HG03442 (cell line): ENCODE measurements at regions not wholly inside any gene's neighbourhood (a gene's known extent, or its start where the extent isn't known, plus 50 kb on each side); places are given as distances from the start of the nearest gene placed in this dataset.
"Not testable (repeated sequence)": the region's sequence is repeated elsewhere in the genome, so short reads cannot be mapped to it uniquely, and the experiment has no call there.

Experiments used
- ATAC-seq: cut with Tn5 transposase; IDR thresholded peaks from one replicate; pipeline ENCODE4 v1.9.1; 2021; ENCODE audit warnings: mild to moderate bottlenecking, moderate library complexity; ENCODE audit not compliant: unreplicated experiment

- no peak for ATAC-seq
These were observed 709.0 kb downstream of the USP25 start for GRCh38 chr21:16438761-16439160.

DNA sequence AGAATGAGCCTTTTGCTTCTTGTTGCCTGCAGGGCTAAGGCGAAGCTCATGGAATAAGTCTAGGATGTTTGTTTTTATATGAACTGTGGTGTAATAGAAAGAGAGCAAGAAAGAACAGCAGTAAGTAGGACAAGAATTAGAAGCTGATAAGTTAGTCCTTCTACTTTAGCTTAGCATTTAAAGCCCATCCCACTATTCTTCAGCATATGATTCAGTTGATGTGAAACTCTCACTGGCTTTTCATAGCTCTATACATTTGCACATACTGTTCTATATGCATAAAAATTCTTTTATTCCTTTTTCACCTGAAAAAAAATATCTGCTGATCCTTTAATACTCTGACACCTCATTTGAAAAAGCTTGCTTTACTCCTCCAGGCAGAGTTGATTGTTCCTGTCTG lies 712.0 kb downstream of the USP25 start:
- ATAC-seq: no peak

DNA sequence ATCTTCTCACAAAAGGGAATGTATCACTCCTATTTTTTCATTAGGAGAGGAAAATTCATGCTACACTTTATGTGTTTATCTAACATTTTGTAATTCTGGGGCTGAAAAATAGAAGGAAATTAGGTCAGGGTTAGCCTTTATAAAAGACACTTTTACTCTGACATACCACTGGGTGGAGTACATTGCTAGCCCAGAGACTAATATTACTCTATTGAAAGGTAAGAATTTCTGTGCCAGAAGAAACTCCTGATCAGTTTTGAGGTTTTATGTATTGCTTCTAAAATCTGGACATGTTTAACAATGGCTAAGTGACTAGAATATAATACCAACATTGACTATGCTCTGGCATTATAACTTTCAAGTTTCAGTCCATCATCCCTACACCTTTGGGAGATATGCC lies 724.6 kb downstream of the USP25 start:
- no peak for ATAC-seq

DNA sequence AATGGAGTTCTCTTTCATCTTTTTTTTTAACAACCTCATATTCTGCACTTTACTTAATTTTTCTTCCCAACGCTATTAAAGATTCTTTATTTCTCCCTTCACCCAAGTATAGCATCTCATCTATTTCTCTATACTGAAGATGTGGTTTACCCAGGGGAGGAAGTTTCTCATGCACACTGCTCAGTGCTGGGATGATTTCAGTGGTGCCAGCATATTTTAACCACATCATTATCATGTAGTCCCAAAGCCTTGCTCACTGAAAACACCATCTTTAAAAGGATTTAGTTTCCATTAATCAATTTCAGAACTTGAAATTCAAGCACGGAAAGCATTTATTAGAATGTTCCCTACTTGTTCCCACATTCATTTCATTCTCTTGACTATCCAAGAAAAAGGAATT lies 725.7 kb downstream of the USP25 start:
- ATAC-seq: no peak

DNA sequence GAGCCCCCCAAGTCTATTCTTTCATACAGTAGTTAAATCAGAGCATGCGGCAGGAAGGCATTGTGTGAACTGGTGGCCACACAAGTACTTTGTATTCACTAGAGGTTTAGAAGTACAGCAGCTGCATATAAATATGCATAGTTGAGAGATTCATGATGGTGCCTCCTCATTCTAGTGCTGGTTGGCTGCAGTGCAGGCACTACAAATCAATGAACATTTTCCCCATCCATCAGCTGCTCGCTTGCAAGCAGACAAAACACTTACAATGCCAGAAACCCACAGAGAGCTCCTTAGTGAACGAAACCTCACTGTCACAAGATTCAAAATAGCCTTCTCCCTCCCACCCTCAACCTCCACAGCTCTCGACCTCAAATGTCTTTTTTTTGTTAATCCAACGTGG lies 726.2 kb downstream of the USP25 start:
- ATAC-seq: no peak

GRCh38 chr21:16457498-16457897 lies 727.7 kb downstream of the USP25 start:
- ATAC-seq: no peak

DNA sequence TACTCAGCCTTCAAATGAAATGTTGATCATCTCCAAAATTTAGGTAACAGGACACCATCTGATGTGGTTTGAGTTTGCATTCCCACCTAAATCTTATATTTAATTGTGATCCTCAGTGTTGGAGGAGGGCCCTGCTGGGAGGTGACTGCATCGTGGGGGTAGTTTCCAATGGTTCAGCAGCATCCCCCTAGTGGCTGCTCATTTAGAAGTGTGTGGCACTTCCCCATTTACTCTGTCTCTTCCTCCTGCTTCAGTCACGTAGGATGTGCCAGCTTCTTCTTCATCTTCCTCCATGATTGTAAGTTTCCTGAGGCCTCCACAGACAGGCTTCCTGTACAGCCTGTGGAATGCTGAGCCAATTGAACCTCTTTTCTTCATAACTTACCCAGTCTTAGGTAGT lies 731.2 kb downstream of the USP25 start:
- no peak for ATAC-seq

- not testable (repeated sequence) for ATAC-seq
These were observed 734.6 kb downstream of the USP25 start for GRCh38 chr21:16464211-16464889.

DNA sequence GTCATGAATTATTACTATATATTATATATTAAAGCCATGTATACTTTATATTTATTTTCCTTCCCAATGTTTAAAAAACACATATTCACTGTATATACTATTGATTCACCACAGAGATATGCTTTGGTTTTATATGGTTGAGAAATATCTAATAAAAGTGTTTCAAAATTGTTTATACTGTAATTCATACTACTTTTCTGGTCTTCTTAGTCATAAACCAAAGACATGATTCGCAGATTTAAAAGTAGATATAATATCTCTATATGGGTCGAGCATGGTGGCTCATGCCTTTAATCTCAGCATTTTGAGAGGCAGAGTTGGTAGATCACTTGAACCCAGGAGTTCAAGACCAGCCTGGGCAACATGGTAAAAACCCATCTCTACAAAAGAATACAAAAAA lies 738.4 kb downstream of the USP25 start:
- no peak for ATAC-seq

DNA sequence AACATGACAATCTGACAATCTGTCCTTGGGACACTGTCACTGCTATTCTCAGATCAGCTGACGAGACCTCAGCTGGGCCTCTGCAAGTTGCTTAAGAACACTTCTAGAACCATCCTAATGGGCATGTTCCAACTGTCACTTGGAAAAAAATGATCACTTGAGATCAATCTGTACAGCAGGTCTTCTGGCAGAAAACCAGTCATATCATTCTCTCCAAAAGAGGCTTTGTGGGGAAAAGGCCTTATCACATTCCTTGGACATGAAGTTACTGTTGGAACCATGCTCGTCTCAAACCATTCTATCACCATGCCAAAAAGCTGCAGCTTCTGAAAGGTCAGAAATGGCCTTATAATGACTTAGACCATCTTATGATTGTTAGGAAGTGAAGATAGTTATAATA lies 744.2 kb downstream of the USP25 start:
- ATAC-seq: no peak

DNA sequence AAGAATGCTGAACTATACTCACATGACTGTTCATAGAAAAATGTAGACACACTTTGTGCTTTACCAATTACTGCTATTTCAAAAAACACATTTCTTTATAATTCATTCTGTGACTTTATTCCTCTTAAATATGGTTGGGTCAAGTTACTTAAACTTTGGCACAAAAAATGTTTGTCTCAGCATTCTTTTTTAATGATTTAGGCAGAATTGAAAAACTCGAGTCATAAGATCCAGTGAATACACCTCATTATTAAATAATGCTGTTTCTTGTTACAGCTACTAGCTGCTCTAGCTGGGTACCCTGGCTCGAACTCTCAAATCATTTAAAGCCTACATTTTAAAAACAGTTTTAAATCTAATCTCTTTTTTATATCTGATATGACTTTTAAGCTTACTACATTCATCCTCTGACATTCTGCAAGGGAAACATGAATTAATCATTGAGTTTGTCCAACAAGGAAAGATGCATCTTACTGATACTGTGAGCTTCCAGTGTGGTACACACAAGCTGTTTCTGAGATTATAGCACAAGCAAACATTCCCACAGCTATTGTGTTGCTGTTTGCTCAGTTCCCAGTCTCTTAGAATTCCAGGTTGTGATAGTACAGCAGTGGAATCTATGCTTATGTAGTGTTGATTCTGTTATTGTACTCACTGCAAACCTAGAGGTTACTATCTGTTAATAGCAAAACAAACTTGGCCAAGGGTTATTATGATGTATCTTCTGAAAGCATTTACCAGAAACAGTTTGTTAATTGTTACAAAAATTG lies 746.5 kb downstream of the USP25 start:
- no peak for ATAC-seq

- no peak for ATAC-seq
These were observed 758.3 kb downstream of the USP25 start for GRCh38 chr21:16488042-16488441.

- ATAC-seq: no peak
These were observed 762.6 kb downstream of the USP25 start for GRCh38 chr21:16492356-16492755.

- no peak for ATAC-seq
These were observed 763.1 kb downstream of the USP25 start for GRCh38 chr21:16492892-16493291.

- ATAC-seq: no peak
These were observed 766.8 kb downstream of the USP25 start for GRCh38 chr21:16496609-16497008.

DNA sequence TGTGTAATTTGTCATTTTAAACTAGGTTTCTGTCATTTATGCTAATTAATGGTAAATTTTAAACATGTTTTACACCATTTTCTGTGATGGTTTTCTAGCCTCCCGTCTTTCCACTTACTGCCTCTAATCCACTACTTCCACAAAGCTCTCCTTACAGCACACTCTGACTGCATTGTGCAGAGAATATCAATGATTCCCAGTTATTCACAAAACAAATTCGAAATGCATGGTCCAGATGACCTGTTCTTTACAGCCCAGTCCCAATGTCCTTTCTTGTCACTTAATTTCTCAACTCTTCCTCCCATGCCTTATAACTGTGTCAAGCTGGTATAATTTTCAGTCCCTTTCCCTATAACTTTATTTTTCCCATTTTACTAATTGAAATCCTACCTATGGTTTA lies 770.5 kb downstream of the USP25 start:
- no peak for ATAC-seq

GRCh38 chr21:16502273-16502672 lies 772.5 kb downstream of the USP25 start:
- ATAC-seq: no peak

GRCh38 chr21:16502897-16503296 lies 773.1 kb downstream of the USP25 start:
- ATAC-seq: no peak

DNA sequence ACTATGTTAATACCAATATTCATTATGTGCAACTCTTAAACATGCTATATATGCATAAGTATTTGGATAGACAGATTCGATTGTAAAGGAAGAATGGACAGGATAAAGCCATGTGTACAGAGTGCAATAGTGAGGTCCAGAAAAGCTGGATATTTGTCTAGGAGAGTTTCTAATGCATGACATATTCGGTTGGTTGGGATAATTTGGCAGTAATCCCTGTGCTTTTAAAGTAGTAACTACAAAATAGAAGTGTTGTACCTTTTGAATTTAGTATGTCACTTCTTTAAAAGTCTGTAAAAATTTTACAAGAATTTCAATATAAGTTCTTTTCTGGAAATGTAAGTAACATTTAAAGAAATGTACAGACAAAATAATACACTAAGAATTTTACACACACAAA lies 774.5 kb downstream of the USP25 start:
- no peak for ATAC-seq

GRCh38 chr21:16504766-16505165 lies 775.0 kb downstream of the USP25 start:
- ATAC-seq: no peak

- ATAC-seq: no peak
These were observed 779.7 kb downstream of the USP25 start for GRCh38 chr21:16509476-16509875.

- ATAC-seq: no peak
These were observed 784.5 kb downstream of the USP25 start for GRCh38 chr21:16514316-16514715.

DNA sequence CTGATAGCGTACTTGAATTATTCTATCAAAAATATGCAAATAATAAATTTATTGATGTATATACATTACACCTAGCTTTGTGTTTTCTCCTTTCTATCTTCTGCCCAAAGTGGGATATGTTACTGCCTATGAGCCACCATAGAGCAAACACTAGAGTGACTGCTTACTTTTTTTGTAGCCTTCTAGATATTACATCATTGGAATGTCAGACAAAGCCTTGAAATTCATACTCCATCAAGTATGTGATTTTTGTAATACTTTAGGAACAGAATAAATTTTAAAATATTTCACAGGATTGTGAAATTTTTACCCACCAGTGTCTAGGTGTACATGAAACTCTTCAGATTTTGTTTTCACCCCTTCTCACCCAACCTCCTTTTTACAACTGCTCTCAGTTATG lies 787.6 kb downstream of the USP25 start:
- no peak for ATAC-seq
